GM12892 (cell line): ENCODE measurements at regions not wholly inside any gene's neighbourhood (a gene's known extent, or its start where the extent isn't known, plus 50 kb on each side); places are given as distances from the start of the nearest gene placed in this dataset.

Source experiments
- POLR2A ChIP-seq: IDR thresholded peaks from 2 replicates; pipeline ENCODE4 v1.6.1; 2011; ENCODE audit warnings: low read depth, low read length, control low read depth
- POLR2AphosphoS5 ChIP-seq: IDR thresholded peaks from 2 replicates; pipeline ENCODE4 v1.6.1; 2011; ENCODE audit warnings: low read depth, low read length, control low read depth

DNA sequence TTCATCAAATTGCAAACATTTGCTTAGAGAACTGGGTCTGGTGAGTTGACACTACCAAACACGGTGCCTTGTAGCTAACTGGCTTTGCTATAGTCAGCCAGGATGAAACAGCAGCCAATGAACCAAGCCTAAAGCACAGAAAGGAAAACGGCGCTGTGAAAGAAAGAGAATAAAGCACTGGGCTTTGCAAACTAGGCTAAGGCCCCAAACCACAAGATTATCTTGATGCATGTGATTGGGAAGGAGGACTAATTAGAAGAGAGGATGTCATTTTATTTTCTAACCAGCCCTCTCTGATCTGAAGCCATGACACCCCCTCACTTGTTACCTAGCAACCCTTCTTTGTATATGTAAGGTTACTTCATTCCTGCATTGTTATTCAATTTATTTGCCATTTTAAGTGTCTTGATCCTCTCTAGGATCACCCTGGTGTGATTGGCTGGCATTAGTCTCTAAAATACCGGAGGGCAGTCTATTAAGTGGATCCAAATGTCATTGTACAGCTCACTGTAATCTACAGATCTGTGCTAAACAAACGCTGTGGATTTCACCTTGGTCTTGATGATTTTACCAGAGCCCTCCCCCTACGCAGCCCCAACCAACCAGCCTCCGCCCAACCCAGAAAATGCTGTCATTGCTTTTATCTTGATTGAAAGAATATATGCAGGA lies 395.4 kb upstream of the ACVR2A start:
- TF ChIP-seq POLR2AphosphoS5 (no peak), POLR2A (no peak)
